Astrocyte (in vitro differentiated cells and primary cell): ENCODE measurements at regions not wholly inside any gene's neighbourhood (a gene's known extent, or its start where the extent isn't known, plus 50 kb on each side); places are given as distances from the start of the nearest gene placed in this dataset.

ENCODE experiments used
- EZH2 ChIP-seq: IDR thresholded peaks from 2 replicates; pipeline ENCODE4 v1.6.1; 2012; ENCODE audit warnings: mild to moderate bottlenecking, low read length, inconsistent platforms; ENCODE audit not compliant: insufficient read depth
- TF ChIP-seq, protein P1 (sequence below): IDR thresholded peaks from 2 replicates; pipeline ENCODE4 v1.5.1; 2011; ENCODE audit warnings: low read depth, mild to moderate bottlenecking, inconsistent platforms, low read length, moderate library complexity; ENCODE audit not compliant: insufficient read depth

DNA sequence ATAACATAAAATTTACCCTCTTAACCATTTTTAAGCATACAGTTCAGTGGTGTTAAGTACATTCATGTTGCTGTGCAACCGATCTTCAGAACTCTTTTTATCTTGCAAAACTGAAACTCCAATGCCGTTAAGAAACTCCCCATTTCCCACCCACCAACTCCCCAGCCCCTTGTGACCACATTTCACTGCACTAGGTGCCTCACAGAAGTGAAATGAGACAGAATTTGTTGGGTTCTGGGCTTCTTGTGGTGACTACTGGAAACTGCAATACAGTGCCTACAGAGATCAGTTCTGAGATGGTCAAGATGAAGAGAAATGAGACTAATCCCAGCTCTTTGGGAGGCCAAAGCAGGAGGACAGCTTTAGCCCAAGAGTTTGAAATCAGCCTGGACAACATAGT, 202.1 kb upstream of the SLC30A5 start:
- no peak for TF ChIP-seq EZH2
- TF ChIP-seq, protein P1, sequence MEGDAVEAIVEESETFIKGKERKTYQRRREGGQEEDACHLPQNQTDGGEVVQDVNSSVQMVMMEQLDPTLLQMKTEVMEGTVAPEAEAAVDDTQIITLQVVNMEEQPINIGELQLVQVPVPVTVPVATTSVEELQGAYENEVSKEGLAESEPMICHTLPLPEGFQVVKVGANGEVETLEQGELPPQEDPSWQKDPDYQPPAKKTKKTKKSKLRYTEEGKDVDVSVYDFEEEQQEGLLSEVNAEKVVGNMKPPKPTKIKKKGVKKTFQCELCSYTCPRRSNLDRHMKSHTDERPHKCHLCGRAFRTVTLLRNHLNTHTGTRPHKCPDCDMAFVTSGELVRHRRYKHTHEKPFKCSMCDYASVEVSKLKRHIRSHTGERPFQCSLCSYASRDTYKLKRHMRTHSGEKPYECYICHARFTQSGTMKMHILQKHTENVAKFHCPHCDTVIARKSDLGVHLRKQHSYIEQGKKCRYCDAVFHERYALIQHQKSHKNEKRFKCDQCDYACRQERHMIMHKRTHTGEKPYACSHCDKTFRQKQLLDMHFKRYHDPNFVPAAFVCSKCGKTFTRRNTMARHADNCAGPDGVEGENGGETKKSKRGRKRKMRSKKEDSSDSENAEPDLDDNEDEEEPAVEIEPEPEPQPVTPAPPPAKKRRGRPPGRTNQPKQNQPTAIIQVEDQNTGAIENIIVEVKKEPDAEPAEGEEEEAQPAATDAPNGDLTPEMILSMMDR: no peak
